M059J (cell line): ENCODE measurements at regions not wholly inside any gene's neighbourhood (a gene's known extent, or its start where the extent isn't known, plus 50 kb on each side); places are given as distances from the start of the nearest gene placed in this dataset.

Source experiments
- DNase-seq: peaks from one replicate; pipeline ENCODE4 v3.0.0-alpha.2; 2012; ENCODE audit warnings: low read depth

DNA sequence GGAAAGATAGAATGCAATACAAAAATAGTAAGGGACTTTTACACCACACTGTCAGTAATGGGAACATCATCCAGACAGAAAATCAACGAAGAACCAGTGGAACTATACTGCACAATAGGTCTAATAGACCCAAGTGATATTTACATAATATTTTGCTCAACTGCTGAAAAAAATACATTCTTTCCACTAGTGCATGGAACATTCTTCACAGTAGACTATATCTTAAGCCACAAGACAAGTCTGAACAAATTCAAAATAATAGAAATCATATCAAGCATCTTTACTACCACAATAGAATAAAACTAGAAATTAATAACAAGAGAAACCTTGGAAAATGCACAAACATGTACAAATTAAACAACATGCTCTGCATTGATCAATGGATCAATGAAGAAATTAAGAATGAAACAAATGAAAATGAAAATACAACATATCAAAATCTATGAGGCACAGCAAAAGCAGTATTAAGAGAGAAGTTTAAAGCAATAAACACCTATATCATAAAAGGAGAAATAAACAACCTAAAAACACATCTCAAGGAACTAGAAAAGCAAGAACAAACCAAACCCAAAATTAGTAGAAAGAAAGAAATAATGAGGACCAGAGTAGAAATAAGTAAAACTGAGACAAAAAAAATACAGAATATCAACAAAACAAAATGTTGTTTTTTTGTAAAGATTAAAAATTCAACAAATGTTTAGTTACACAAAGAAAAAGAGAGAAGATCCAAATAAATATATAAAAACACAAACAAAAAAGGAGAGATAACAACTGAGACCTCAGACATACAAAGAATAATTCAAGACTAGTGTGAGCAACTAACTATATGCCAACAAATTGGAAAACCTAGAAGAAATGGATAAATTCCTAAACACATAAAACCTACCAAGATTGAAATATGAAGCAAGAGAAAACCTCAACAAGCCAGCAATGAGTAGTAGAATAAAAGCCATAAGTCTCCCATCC lies 51.5 kb upstream of the ANTXR2 start:
- DNase-seq, result no peak
